Stimulated activated naive CD8-positive, alpha-beta T cell treated with anti-CD3 and anti-CD28 coated beads, Interleukin-15, Interleukin-2, amounts not matched to agents 100 U/mL and 50 U/mL, for 24 hours (primary cell): ENCODE measurements at regions not wholly inside any gene's neighbourhood (a gene's known extent, or its start where the extent isn't known, plus 50 kb on each side); places are given as distances from the start of the nearest gene placed in this dataset.

Source experiments
- ATAC-seq: fragments of 150-1000 bp; cut with Tn5 transposase; one replicate; pipeline ENCODE4 v1.10.0; 2021
- DNase-seq: peaks from one replicate; pipeline ENCODE4 v3.0.0; 2021

- ATAC-seq (no peak), DNase-seq (no peak)
These were observed 115.0 kb downstream of the RIPK4 start for GRCh38 chr21:41651830-41652229.

DNA sequence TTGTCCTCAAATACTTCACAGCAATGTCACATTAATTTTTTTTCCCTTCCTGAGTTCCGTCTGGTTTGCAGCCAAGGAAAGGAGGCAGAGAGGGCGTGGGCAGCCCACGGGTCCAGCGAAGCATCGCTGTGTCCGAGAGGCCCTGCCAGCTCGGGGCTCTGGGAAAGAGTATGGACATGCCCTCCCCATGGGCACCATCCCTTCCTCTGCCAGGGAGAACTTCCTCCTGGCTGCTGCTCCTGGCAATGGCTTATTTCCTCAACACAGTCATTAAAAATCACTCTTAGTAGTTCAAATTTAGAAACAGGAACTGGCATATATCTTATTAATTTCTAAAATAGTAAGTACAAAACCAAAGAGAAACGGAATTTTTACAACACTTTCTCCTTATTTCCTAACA lies 115.4 kb downstream of the RIPK4 start:
- no peak for ATAC-seq
- no peak for DNase-seq

- no peak for DNase-seq
- ATAC-seq = no peak
These were observed 116.2 kb downstream of the RIPK4 start for GRCh38 chr21:41650526-41651145.

DNA sequence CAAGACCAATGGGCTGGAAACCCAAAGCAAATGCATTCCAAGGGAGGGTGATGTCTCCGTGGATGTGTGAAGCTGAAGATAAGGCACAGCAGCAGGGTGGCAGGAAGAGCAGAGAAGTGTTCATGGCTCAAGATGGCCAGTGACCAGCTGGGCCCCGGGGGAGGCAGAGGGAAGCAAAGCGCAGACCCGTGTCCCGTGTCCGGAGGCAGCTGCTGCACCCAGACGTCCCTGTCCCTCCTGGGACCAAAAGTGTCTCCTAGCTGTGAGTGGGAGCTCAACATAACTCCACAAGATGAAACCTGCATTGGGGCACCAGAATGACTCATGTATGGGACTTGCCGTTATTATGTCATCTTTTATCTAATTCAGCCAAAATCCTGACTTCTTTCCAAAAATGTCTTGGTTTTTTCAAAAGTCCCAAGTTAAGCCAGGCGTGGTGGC lies 118.2 kb downstream of the RIPK4 start:
- DNase-seq (no peak), ATAC-seq (no peak)

- DNase-seq (no peak), ATAC-seq (no peak)
These were observed 118.9 kb downstream of the RIPK4 start for GRCh38 chr21:41647806-41648561.

DNA sequence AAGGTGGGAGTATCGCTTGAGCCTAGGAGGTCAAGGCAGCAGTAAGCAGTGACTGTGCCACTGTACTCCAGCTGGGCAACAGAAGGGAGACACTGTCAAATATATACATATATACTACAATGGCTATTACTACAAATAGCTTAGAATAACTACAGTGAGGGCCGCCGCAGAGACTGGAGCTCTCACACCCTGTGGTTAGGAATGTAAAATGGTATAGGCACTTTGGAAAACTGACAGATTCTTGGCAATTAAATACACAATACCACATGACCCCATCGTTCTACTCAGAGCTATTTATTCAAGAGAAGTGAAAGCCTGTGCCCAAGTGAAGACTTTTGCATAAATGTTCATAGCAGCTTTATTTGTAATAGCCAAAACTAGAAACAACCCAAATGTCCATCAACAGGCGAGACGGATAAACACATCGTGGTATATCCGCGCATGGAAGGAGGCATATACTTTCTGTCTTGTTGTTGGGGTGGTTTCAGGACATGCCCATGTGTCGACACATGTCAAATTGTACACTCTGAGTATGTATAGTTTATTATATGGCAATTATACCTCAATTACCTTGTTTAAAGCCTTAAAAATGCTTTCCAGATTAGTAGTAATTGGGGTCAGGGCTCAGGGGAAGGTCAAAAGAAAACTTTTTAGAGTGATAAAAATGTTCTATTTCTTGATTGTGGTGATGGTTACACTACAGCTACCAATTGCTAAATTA lies 123.4 kb downstream of the RIPK4 start:
- ATAC-seq = no peak
- DNase-seq = no peak

DNA sequence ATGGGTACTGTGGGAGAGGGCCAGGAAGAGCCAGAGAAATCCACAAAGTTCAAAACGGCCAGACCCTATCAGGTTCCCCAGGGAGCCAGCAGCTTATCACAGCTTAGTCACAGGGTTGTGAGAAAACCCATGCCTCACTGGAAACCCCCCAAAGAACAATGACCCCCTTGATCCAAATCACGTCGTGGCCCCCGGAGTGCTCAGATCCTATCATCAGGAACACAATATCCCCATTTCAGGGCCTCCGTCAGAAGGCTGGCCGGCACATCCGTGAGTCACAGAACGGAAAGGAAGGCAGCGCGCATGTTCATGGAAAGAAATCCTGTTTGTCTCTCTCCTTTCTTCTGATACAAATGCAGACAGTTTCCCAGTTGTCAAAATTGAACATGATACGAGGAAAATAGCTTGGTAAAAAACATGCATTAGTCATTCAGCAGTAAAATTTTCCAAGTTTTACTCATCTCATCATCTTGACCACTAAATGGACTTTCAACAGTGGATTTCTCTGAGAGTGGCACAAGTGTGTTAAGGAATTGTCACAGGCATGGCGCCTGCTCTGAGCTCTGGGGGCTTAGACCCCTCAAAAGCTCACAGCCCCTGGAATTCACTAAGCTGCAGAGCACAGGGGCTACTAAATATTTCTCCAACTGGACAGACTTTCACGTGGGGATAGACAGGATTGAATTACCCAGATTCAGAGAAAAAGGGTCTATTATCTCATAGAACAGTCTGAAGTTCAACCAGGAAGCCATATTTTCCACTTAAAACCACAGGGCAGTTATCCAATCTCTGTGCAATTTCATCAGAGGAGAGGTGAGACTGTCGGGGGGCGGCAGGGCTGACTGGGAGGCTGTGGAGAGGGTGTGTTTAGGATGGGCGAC lies 124.8 kb downstream of the RIPK4 start:
- ATAC-seq (no peak), DNase-seq (no peak)

DNA sequence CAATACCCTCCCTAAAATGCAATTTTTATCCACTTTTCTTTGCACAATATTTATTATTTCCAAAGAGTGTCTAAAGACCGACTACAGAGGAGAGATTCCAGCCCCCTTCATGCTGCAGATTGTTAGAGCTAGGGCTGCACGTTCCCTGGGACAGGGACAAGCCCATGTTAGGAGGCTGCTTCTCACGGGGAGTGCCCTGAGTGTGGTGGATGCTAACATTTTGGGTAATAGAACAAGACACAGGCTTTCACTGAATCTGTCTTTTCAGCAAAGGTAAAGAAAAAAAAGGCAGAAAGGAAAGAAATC lies 125.4 kb downstream of the RIPK4 start:
- ATAC-seq (no peak), DNase-seq (no peak)

- DNase-seq (no peak), ATAC-seq (no peak)
These were observed 125.9 kb downstream of the RIPK4 start for GRCh38 chr21:41640748-41641509.

- ATAC-seq (no peak), DNase-seq (no peak)
These were observed 127.1 kb downstream of the RIPK4 start for GRCh38 chr21:41639766-41640165.

GRCh38 chr21:41639336-41639735 lies 127.5 kb downstream of the RIPK4 start:
- ATAC-seq (no peak), DNase-seq (no peak)

- no peak for DNase-seq
- no peak for ATAC-seq
These were observed 128.6 kb downstream of the RIPK4 start for GRCh38 chr21:41638201-41638790.

DNA sequence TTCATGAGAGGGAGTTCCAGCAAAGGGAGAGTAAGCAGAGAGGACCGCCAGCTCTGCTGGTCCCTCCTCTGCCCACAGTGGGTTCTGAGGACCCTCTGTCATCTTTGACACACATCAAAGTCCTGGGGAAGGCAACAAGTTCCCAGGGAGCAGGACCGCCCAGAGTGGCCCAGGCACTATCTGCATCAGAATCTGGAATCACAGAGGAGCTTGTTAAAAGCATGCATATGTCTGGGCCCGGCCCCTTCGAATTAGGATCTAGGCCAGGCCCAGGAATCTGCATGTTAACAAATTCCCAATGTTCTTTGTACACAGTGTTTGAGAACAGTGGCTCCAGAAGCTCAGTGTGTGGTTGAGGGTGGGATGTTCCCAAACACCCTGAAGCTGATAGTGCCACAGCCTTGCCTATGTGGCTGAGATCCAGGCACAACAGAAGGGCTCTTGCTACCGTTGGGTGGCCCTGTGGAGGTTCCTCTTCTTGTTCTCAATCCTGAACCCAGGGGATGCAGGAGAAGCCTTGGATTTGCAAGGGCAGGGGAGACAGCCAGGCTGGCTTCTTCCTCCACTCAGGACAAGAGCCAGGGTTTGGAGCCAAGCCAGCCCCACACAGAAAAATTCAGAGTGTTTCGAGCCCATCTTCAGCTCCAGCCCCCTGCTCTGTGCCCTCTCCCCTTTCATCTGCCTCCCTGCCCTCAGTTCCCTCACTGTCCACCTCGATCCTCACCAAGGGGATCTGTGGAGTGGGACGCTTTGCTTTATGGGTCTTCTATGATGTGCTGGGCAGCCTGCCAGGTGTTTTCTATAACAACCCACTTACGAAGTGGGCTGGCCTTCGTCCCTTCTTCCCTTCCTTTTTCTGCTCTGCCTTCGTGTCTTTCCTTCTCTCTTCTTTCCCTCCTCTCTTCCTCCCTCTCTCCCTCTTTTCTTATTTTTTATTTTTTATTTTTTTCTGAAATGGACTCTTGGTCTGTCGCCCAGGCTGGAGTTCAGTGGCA lies 129.0 kb upstream of the TMPRSS2 start:
- DNase-seq = no peak
- no peak for ATAC-seq

DNA sequence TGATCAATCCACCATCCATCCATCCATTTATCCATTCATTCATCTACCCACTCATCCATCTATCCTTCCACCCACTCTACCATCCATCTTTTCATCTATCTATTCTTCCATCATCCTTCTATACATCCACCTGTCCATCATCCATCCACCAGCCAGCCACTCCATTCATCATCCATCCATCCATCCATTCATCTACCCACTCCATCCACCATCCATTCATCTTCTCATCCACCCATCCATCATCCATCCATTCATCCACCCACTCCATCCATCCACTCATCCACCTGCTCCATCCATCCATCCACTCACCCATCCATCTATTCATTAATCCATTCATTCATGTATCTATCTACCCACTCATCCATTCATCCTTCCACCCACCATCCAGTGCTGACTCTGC lies 127.9 kb upstream of the TMPRSS2 start:
- no peak for ATAC-seq
- no peak for DNase-seq

DNA sequence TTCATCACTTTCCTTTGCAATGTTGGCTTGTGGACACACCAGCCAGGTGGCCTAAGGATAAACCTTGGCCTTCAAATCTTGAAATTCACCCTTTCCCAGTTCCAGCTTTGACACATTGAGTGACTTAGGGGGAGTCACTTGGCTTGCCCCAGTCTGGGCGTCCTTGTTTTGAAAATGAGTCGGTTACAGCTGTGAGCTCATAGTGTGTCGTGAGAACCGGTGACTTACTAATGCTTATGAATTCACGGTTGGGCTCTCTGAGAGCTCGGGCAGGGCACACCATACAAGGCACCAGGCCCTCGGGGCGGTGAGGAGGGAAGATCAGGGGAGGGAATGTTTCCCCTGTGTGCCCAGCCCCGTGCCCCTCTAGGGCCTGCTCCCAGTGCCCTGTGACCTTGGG lies 126.9 kb upstream of the TMPRSS2 start:
- DNase-seq (no peak), ATAC-seq (no peak)

DNA sequence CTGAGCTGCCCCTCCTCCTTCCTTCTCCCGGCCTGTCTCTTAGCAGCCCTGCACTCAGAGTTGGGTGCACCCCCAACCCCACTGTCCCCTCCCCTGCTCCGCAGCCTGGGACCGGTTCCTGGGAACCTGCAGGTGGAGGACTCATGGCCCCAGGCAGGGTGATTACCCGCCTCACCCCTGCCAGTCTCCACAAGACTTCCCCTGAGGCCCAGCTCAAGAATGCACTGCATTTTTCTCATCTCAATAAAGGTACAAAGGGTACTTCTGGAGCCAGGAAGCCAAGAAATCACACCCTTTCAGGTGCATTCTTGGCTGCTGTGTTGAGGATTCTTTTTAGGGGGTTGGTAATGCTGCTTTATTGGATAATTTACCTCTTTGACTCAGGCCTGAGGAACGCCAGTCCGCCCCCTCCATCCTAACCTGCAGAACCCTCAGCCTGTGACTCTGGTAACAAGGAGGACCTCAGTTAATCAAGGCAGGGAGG lies 126.3 kb upstream of the TMPRSS2 start:
- ATAC-seq (no peak), DNase-seq (no peak)

DNA sequence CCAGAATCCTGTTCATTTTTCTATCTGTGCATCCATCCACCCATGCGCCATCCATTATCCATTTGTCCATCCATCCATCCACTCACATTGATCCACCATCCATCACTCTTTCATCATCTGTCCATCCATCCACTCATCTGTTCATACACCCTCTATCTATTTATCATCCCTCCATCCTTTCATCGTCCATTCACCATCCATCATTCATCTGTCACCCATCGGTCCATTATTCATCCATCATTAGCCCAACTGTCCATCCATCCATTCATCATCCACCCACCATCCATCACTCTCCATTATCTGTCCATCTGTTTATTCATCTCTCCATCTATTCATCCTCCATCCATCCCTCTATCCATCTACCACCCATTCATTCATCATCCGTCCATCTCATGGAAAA lies 125.7 kb upstream of the TMPRSS2 start:
- DNase-seq (no peak), ATAC-seq (no peak)

- no peak for DNase-seq
- no peak for ATAC-seq
These were observed 125.0 kb upstream of the TMPRSS2 start for GRCh38 chr21:41632748-41633475.
